ENCODE measurements at regions not wholly inside any gene's neighbourhood (a gene's known extent, or its start where the extent isn't known, plus 50 kb on each side); places are given as distances from the start of the nearest gene placed in this dataset.

DNA sequence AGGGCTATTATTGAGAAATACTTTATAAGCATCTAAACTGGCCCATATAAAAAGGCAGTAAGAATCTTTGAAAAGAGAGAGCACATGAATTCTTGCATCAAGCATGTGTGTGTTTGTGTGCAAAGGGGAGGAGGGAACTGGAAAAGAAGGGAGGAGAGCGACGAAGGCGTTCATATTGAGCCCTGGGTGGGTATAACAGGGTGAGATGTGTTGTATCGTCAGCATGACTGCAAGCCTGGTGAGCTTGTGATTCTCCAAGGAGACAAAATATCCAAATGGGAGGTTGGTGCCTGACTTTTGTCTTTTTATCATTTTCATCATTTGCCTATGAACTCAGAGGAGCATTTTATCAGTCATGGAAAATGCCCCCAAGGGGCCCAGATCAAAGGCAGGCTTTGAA, 70.8 kb upstream of the PMFBP1 start:
- TF ChIP-seq CTCF (IDR thresholded peaks at IDR 0.05) = no peak
- TF ChIP-seq POLR2A (IDR thresholded peaks at IDR 0.05) = no peak
- no peak for TF ChIP-seq POLR2AphosphoS5 (IDR thresholded peaks at IDR 0.05)
- TF ChIP-seq EP300 (IDR thresholded peaks at IDR 0.05) = no peak
